ENCODE measurements at regions not wholly inside any gene's neighbourhood (a gene's known extent, or its start where the extent isn't known, plus 50 kb on each side); places are given as distances from the start of the nearest gene placed in this dataset.
A peak's percentile ranks its signal among the peaks of the same experiment; 100 is the strongest.
"Not testable (repeated sequence)": the region's sequence is repeated elsewhere in the genome, so short reads cannot be mapped to it uniquely, and the experiment has no call there.

DNA sequence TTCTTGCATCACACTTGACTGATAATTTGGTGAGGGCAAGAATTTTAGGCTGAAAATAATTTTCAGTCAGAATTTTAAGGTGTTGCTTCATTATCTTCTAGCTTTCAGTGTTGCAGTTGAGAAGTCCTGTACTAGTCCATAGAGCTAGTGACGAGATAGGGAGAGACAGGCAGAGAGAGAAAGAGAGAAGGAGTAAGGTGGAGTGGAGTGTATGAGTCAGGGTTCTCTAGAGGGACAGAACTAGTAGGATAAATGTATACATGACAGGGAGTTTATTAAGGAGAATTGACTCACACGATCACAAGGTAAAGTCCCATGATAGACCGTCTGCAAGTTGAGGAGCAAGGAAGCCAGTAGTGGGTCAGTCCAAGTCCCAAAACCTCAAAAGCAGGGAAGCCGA is 127.2 kb downstream of the UTP18 start:
- no peak for DNase-seq (ENCODE audit: low read depth in 1 of 2, low spot score in 1 of 2)

DNA sequence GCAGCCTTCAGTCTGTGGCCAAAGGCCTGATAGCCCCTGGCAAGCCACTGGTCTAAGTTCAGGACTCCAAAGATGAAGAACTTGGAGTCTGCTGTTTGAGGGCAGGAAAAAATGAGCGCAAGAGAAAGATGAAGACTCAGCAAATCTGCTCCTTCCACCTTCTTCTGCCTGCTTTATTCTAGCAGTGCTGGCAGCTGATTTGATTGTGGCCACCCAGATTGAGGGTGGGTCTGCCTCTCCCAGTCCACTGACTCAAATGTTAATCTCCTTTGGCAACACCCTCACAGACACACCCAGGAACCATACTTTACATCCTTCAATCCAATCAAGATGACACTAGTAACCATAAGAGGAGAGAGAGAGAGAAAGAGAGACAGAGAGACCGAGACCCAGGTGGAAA is 127.6 kb downstream of the UTP18 start:
- DNase-seq (ENCODE audit: low read depth in 1 of 2, low spot score in 1 of 2), result no peak

DNA sequence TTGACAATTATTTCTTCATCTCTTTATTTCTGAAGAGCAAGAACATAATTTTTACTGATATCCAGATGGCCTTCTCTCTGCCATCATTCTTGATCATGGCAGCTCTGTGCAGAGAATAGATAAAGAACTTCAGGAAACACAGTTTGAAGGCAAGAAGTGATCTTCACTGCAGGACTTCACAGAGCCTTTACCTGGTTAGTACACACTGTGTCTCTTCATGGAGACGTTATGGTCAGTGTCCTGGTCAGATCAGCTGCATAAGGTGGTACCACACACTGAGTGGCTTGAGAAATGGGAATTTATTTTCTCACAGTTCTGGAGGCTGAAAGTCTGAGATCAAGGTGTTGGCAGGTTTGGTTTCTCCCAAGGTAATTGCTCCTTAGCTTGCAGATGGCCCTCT is 129.5 kb downstream of the UTP18 start:
- DNase-seq (ENCODE audit: low read depth in 1 of 2, low spot score in 1 of 2), result no peak

DNA sequence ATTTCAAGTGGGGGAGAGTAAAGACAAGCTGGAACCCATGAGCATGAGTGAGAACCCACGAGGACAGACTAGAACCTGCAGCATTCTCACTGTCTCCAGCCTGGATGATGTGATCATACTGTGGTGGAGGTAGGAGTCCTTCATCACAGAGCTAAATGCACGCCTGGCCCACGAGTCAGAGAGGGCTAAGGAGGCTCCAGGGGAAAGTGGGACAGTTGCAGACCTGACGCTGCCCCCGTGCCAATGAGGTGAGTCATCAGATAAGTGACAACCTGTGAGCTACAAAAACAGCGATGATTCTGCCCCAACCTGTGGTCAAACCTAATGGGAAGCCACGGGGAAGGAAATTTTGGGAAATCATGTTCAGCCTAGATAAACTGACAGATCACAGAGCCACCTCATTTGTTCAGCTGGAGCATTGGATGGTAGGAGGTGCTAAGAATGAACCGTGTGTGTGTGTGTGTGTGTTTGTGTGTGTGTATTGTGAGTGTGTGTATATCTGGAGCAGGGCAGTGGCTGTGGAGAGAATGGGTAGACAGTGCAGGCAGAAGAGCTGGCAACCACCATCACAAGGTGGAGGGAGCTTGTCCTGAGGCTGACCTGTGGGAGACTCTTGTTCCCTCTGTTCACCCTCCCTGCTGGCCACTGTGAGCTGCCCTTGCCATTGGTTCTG is 131.8 kb downstream of the UTP18 start:
- DNase-seq (ENCODE audit: low read depth in 1 of 2, low spot score in 1 of 2), result no peak

DNA sequence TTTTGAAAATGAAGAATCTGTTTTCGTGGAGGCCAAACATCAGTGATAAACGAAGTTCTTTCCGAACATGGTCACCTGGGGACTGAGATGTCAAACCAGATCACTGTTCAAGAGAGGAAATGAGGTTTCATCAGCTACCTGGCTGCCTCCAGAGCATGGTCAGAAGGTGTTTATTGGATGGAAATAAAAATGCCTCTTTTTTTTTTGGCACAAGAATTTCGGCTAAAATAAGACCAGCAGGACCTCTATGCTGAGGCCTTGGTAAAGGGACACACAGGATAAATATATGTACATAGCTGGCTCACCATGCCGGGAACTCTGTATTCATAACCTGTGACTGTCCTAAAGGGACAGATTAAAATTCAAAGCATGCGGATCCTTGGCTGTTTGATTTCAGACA is 135.3 kb downstream of the UTP18 start:
- DNase-seq (ENCODE audit: low read depth in 1 of 2, low spot score in 1 of 2), result no peak

DNA sequence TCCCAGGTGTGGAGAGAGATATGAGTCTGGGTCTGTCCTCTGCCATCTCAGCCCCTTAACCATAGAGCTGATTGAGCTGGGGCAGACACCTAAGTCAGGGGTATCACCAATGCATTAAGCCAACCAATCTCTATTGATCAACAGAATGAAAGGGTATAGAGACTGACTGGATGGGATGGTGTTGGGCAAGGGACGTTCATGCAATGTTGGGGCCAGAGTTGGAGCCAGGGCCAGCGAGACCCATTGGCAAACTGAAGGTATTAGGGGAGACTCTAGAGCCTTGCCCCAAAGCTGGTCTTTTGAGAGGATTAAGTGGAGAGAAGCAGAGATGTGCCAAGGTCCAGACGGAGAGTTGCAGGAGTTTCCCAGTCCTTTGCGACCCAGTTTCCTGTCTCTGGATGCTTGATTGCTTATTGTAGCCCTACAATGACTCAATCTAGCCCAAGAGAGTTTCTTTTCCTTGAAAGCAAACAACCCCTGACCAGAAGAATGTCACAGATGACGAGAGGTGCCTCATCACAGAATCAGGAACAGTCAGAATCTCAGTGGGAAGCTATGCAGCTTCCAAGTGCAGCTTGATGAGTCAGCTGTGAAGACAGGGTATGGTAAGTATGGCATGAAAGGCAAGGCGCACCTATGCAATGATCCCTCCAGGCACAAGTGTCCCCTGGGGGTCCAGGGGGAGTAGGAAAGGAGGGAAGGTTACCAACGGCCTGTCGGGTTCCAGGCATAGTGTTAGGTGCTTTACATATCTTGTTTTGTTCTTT is 137.2 kb downstream of the UTP18 start:
- DNase-seq (ENCODE audit: low read depth in 1 of 2, low spot score in 1 of 2), result no peak

DNA sequence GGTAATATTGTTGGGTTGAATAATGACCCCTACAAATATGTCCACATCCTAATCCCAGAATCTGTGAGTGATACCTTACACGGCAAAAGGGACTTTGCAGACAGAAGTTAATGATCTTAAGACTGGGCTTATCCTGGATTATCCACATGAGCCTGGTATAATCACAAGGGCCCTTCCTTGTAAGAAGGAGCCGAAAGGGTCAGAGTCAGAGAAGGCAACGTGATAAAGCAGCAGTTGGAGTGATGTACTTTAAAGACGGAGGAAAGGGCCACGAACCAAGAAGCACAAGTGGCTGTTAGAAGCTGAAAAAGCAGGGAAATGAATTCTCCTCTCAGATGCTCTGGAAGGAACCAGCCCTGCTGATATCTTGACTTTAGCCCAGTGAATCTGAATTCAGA is 137.8 kb downstream of the UTP18 start:
- DNase-seq (ENCODE audit: low read depth in 1 of 2, low spot score in 1 of 2), result no peak

DNA sequence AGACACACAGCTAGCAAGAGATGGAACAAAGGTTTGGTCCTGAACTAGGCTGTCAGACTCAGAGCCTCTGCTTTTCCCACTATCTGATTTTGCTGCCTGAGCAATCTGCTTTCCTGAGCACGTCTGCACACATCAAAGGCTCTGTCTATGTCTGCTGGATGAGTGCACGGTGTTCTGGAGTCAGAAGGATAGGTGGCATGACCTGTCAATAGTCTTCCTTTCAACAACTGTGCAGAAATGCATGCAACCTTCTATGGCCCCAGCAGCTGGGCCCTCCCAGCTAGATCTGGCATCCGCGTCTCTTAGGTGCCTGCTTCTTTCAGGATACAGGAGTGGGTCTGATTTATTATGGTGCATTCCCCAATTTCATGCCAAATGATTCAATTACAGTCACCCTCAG is 138.3 kb downstream of the UTP18 start:
- no peak for DNase-seq (ENCODE audit: low read depth in 1 of 2, low spot score in 1 of 2)

DNA sequence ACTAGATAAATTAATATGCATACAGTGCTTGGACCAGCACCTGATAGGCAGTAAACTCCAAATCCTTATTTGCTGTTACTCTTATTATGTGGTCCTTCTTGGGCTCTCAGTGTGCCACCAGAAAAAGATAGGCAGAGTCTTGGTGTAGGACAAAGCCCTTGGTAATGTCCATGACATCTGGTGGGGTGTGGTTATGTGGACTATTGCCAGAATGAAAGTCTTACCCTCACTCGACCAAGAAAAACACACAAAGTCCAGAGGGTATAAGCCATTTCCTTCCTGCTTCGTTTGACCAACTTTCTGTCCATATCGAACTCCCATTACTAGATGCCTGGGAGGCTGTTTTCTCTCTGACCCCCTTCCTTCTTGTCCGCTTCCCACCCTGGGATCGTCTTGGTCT is 140.9 kb downstream of the UTP18 start:
- no peak for DNase-seq (ENCODE audit: low read depth in 1 of 2, low spot score in 1 of 2)

DNA sequence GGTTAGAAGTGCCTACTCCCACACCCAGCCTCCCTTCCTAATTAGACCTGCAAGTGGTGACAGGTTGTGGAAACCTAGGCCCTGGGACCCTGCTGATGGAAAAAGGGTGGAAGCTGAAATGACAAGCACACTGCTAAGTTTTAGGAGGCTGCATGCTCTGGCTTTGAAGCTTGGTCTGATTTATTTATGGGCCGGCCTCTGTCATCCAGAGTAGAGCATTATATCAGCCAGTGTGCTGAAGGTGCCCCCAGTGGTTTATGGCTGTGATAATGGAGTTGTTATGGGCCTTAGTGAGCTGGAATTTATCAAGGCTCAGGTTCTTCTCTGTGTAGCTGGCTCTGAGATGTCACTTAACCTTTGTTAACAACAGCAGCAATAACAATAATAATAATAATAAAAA is 142.6 kb downstream of the UTP18 start:
- no peak for DNase-seq (ENCODE audit: low read depth in 1 of 2, low spot score in 1 of 2)

DNA sequence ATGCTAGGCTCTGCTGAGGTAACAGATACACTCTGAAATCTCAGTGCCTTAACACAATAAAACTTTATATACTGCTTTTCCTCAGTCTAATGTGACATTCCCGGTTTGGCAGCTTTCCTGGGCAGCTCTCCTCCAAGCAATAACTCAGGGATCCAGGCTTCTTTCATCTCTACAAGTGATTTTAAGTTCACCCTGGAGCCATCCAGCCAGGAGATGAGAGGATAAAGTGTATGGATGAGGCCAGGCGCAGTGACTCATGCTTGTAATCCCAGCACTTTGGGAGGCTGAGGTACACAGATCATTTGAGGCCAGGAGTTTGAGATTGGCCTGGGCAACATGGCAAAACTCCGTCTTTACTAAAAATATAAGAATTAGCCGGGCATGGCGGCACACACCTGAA is 147.2 kb downstream of the UTP18 start:
- DNase-seq (ENCODE audit: low read depth in 1 of 2, low spot score in 1 of 2), result no peak

DNA sequence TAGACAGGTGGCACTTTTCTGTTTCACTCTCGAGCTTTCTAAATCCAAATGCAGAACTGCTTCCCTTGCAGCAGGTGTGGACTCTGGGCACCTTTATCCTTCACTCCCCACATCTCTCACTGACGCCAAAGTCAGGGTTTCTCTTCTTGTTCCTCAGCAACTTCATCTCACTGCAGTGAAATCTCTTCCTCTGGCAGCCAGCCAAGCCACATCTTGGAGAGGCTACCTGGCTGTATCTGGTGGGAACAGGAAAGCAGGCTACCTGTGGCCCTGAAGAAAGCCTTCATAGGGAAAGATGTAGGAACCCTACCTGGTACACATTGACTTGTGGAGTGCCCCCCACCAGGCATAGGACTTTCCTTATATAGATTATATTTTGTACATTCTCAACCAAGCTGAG is 159.1 kb downstream of the UTP18 start:
- DNase-seq (ENCODE audit: low read depth in 1 of 2, low spot score in 1 of 2), result no peak

DNA sequence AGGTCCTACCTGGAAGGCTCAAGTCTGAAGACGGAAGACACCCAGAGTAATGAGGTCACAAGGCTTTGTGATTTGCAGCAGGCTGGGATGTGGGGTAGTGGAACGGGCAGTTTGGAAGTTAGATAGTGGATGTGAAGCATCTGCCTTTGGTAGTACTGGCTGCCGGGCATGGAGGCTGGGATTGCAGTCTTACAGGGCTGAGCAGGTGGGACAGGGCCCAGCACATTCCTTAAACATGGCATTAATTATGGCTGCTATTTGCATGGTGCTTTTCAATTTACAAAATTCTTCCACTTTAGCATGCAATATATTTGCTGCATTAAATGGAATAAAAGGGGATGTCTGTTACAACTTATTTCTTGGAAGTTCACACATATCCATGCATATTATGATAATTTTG is 161.2 kb downstream of the UTP18 start:
- DNase-seq (ENCODE audit: low read depth in 1 of 2, low spot score in 1 of 2), result no peak

DNA sequence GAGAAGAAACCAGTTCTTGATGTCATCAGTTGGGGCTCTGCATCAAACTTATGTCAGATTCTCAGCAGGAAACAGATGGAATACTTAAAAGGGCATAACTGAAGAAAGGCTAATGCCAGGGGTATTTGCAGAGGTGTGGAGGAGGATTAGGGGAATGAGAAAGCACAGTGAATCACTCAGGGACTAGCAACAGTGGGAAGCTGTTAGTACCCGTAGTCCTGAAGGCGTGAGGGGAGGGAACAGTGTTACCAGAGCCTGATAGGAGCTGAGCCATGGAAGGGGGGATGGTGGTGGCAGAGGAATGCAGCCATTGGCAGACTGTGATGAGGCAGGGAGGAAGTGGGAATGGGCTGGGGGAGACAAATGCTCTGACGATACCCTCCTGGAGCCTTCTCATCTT is 162.3 kb downstream of the UTP18 start:
- DNase-seq (ENCODE audit: low read depth in 1 of 2, low spot score in 1 of 2), result no peak

DNA sequence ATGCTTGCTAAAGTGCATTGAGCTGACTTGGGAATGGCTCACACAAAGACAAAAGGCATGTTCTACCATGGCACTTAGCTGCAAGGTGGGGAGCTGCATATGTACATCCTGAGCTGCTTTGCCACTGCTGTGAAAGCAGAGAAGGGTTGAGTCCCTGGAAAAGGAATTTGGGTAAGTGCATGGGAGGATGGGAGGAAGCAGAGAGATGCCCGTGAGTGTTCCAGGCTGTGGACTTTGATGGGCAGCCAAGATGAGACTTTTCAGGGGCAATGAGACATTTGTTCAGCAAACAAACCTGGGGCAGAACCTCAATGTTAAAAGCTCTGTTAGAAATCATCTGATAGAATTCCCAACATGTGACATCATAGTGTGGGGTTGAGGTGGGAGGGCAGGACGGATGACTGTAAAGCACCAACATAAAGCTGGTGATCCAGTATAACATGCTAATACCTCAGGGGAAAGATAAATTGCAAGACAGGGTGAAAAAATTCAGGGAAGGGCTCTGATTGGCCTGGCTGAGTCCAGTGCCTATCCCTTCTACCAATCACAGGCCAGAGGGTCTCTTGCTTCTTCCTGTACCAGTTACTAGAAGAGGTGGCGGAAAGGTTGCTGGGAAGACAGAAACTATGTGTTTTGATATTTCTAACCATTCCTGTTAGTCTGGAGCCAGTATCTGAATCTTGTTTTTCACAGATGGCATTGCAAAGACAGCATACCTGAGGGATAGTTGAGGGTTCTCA is 163.2 kb downstream of the UTP18 start:
- no peak for DNase-seq (ENCODE audit: low read depth in 1 of 2, low spot score in 1 of 2)

DNA sequence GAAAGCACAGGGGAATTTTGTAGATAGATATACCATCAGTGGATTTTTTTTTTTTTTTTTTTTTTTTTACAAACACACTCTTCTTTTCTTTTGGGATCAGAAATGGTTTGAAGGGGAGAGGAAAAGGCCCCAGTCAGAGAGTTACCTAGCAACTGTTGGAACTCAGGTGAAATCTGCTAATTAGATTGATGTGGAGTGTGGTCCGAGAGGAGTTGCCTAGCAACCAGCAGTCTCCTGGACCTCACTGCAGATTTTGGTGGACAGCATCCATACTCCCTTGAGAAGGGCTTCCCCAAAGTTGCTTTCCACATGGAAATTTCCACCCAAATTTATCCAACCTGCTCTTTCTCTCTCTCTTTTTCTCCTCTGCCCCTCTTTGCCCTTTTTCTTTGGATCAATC is 165.4 kb downstream of the UTP18 start:
- DNase-seq (ENCODE audit: low read depth in 1 of 2, low spot score in 1 of 2), result no peak

DNA sequence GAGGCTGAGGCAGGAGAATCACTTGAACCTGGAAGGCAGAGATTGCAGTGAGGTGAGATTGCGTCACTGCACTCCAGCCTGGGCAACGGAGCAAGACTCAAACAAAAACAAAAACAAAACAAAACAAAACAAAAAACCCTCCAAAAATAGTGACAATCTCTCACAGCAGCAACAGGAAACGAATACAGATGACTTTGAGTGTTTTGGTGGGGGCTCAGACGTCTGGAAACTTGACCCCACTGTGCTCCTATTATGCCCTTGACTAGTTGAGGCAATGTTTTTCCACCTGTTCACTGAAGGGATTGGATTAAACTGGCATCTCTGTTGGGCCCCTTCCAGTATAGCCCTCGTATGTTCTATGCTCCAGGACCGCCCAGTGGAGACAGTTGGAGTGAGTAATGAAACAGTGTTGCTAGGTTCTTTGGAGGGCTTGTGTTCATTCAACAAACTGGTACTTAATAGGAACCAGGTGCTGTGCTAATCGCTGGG is 167.0 kb downstream of the UTP18 start:
- no peak for DNase-seq (ENCODE audit: low read depth in 1 of 2, low spot score in 1 of 2)

DNA sequence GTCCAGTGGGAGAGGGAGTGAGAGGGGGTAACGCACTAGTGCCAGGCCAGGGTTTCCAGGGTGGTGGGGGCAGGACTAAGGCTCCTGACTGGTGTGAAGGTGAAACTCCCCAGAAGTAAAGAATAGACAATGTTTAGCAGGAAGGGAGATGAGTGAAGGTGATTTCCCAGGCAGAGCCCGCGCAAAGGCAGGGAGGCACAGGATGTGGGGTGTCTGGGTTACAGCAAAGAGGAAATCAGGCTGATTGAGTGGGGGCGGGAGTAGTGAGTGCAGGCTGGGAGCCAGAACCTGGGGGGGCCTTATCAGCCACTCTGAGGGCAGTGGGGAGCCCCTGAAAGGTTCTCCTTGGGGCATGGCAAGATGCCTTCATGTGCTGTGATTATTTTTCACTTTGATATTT is 167.5 kb downstream of the UTP18 start:
- peak; percentile 21 to 30 for DNase-seq (ENCODE audit: low read depth in 1 of 2, low spot score in 1 of 2)

DNA sequence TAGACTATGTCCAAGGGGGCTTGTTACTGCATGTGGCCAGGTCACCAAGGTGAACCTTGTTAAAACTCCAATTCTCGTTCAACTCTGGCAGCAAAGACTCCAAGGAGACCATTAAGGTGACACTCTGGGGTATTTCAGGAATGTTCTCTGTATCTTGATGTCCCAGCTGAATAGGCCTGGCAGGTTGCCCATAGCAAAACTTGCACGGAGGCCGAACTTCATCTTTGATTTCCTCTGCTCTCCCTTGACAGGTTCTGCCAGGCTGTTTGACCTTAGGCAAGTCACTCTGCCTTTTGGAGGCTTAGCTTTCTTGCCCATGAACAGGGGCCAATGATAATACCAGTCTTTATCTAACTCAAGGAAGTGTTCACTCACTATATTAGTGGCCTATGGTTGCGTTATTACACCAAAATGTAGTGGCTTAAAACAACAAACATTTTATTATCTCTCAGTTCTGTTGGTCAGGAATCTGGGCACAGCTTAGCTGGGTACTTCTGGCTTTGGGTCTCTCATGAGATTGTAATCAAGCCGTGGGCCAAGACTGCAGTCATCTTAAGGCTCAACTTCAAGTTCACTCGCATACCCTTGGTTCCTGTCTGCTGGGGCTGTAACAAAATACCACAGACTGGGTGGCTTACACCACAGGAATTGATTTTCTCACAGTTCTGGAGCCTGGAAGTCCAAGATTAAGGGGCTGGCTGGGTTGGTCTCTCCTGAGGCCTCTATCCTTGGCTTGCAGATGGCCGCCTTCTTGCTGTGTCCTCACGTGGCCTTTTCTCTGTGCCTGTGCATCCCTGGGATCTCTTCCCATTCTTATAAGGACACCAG is 168.5 kb downstream of the UTP18 start:
- DNase-seq (ENCODE audit: low read depth in 1 of 2, low spot score in 1 of 2), result no peak

DNA sequence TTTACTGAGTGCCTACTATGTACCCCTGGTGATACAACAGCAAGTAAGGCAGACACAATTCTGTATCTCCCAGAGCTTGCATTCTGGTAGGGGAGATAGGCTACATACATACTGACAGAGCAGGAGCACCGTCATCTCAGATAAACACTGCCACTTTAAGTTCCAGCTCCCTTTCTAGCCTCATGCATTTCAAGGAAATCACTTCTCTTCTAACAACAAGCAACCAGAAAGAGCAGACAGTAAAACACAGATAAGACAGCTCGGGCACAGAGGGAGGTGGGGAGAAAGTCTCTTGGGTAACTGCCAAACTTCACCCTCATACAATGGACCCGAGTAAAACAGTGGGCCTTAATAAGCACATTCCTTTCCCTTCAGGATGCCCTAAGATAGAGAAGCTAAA is 169.6 kb downstream of the UTP18 start:
- not testable (repeated sequence) for DNase-seq (ENCODE audit: low read depth in 1 of 2, low spot score in 1 of 2)

DNA sequence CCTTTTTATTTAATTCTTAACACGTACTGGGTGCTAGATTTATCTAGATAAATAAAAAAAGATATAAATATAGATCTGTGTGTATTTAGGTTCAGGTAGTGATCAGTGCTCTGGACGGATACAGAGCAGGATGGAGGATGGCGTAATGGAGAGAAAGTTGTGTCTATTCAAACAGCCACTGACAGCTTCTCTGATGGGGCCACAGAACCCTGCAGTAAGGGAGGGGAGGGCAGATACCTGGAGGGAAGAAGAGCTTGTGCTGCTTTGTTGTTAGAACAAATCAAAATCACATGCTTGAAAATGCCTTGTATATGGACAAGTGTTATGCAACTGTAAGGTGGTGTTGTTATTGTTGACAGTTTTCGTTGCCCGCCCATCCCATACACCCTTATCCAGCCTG is 170.2 kb downstream of the UTP18 start:
- no peak for DNase-seq (ENCODE audit: low read depth in 1 of 2, low spot score in 1 of 2)

All from activated T-helper 1 cell treated with anti-CD3 and anti-CD28 coated beads, Interleukin-2, amount 50 U/mL, for 16 hours (primary cell).